Panc1 (cell line): ENCODE measurements at regions not wholly inside any gene's neighbourhood (a gene's known extent, or its start where the extent isn't known, plus 50 kb on each side); places are given as distances from the start of the nearest gene placed in this dataset.
"Not testable (repeated sequence)": the region's sequence is repeated elsewhere in the genome, so short reads cannot be mapped to it uniquely, and the experiment has no call there.

Source experiments
- ATAC-seq: fragments of 200-7000 bp; cut with Tn5 transposase; 2 replicates; pipeline ENCODE4 v1.9.1; 2020; ENCODE audit warnings: mild to moderate bottlenecking, moderate library complexity
- BruUV-seq: library from RNA; stranded (reverse); fragments of 400-500 nt; replicated peaks from 2 replicates; lab custom pipeline; 2021; lab: Mats Ljungman, UMichigan
- CTCF ChIA-PET: fragments of 300-600 bp; sonication (Branson Sonifier 250); formaldehyde crosslinking; loops from one replicate; lab custom pipeline; 2022; ENCODE audit warnings: antibody characterized with exemption; lab: Charles Lee
- POLR2A ChIA-PET: fragments of 300-600 bp; sonication (Branson Sonifier 250); formaldehyde crosslinking; loops from one replicate; lab custom pipeline; 2022; ENCODE audit warnings: antibody characterized with exemption; lab: Charles Lee
- DNase-seq: peaks from one replicate; pipeline ENCODE4 v3.0.0-alpha.2; 2010; ENCODE audit warnings: low read depth, low spot score
- H3K27ac ChIP-seq: 2 replicates; pipeline ENCODE4 v1.5.1; 2011; ENCODE audit warnings: mild to moderate bottlenecking, low read length, inconsistent platforms
- H3K27me3 ChIP-seq: fragments of 200-500 bp; sonication (Bioruptor generic); 2 replicates; pipeline ENCODE4 v1.6.0; 2014; ENCODE audit warnings: low read length, inconsistent platforms; ENCODE audit not compliant: control insufficient read depth, insufficient read depth
- H3K36me3 ChIP-seq: fragments of 200-500 bp; sonication (Bioruptor generic); 2 replicates; pipeline ENCODE4 v1.5.1; 2014; ENCODE audit warnings: inconsistent platforms, mild to moderate bottlenecking, low read length, moderate library complexity; ENCODE audit not compliant: control insufficient read depth, insufficient read depth
- H3K4me1 ChIP-seq: 2 replicates; pipeline ENCODE4 v1.5.1; 2011; ENCODE audit warnings: inconsistent platforms, mild to moderate bottlenecking, low read length, moderate library complexity; ENCODE audit not compliant: control insufficient read depth, insufficient read depth
- H3K4me3 ChIP-seq, 2 experiments: 2 replicates each; pipeline ENCODE4 v1.5.1; 2011 to 2012; ENCODE audit warnings: low read depth in 2 of 2, low read length in 2 of 2, mild to moderate bottlenecking in 2 of 2, inconsistent platforms in 1 of 2, moderate library complexity in 1 of 2
- H3K9me3 ChIP-seq: fragments of 200-500 bp; sonication (Bioruptor generic); 2 replicates; pipeline ENCODE4 v1.5.1; 2014; ENCODE audit warnings: low read depth, mild to moderate bottlenecking, inconsistent platforms, low read length, moderate library complexity; ENCODE audit not compliant: control insufficient read depth, insufficient read depth
- in situ Hi-C: cut with HindIII; loops from 2 replicates; pipeline ENCODE4 v1.10.0; 2016; ENCODE audit warnings: low sequenced_read_pairs, low pct_unique_long_range_greater_than_20kb
- intact Hi-C: fragments of 100-400 bp; cut with micrococcal nuclease; formaldehyde crosslinking; loops from one replicate; pipeline ENCODE4 v1.10.0; 2022; ENCODE audit not compliant: unreplicated experiment

DNA sequence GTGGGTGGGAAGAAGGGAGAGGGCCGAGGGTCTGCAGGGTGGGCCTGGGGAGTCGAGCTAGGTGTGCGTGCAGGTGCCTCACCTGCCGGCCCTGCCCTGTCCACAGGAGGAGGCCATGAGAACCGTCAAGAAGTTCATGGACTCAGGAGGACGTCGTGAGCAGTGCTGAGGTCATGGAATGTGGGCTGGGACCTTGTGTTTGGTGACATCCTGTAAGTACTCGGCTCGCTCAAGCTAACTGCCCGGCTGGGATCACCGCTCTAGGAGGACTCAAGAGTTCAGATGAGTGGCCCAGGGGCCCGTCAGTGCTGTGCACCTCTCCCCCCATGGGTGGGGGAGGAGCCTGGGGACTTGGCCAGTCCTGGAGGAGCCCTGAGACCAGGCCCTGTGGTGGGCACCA, 4444.0 kb upstream of the TPTE start:
- H3K36me3 ChIP-seq, H3K27me3 ChIP-seq, DNase-seq, intact Hi-C loops, POLR2A ChIA-PET, H3K4me1 ChIP-seq, H3K9me3 ChIP-seq, in situ Hi-C loops, H3K27ac ChIP-seq, H3K4me3 ChIP-seq, CTCF ChIA-PET, ATAC-seq, BruUV-seq: not testable (repeated sequence)

DNA sequence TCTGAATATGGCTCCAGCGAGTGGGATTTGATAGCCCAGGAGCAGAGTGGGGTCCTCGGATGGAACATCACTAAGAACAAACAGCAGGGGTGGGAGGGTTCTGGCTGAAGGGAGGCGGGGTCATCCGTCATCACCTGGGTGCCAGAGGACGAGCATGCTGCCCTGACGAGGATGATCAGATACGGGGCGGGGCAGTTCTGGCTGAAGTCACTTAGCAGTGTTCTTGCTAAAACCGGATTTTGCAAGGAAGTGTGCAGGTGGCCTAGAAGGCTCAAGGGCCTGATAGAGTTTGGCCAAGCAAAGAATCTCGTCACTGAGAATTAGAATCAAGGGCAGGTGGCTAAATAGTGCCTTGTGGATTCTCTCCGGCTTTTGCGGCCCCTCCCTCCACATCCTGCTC, 4442.5 kb upstream of the TPTE start:
- H3K4me3 ChIP-seq, H3K4me1 ChIP-seq, in situ Hi-C loops, H3K9me3 ChIP-seq, BruUV-seq, POLR2A ChIA-PET, DNase-seq, ATAC-seq, H3K27ac ChIP-seq, H3K27me3 ChIP-seq, H3K36me3 ChIP-seq, CTCF ChIA-PET, intact Hi-C loops: not testable (repeated sequence)

DNA sequence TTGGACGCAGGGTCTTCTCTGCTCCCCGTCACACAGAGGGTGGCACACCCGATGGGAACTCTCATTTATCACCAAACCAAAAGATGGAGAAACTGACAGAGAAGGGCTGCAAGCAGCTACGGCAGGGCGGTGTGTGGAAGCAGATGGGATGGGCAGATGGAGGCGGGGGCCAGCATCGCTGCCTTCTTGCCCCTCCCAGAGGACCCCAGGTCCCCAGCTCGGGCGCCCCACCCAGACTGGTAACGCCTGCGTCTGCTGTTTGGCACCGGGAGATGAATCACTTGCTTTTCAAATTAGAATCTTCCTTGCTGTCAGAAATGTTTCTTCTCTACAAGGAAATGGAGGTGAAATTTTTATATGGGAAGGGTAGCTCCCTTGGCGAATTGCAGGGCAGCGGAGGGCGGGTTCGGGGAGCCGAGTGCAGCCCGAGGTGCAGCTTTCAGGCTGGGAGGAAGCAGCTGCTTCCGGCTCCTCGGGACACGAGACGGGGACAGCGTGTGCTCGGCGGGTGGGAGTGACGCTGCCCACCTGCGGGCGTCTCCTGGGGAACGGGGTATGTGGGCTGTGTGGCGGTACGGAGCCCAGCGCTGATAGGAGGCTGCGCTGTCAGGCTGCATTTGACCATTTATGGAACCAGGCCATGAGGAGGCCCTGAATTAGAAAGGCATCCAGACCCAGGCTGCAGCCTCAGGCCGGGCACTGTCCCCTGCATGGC, 4440.3 kb upstream of the TPTE start:
- H3K4me3 ChIP-seq, H3K36me3 ChIP-seq, H3K27me3 ChIP-seq, in situ Hi-C loops, BruUV-seq, H3K4me1 ChIP-seq, intact Hi-C loops, POLR2A ChIA-PET, H3K27ac ChIP-seq, DNase-seq, CTCF ChIA-PET, H3K9me3 ChIP-seq, ATAC-seq: not testable (repeated sequence)

DNA sequence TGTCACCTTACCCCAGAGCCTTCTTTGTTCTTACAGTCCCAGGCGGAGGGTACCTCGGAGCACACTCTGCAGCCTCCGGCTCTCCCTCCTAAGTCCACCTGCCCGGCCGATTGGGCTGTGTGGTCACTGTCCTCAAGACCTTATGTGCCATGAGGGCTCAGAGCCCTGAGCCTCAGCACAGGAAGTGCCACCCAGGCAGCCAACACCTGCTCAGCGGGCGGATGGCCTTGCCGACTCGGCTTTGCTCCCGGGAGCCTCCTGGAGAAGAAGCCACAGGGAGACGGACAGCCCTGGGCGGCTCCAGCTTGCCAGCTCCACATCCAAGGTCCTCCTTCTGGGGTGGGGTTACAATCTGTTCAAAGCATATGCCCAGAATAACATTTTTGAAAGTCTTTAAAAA, 4439.2 kb upstream of the TPTE start:
- H3K4me1 ChIP-seq, intact Hi-C loops, CTCF ChIA-PET, H3K9me3 ChIP-seq, H3K4me3 ChIP-seq, H3K27me3 ChIP-seq, H3K27ac ChIP-seq, BruUV-seq, POLR2A ChIA-PET, in situ Hi-C loops, H3K36me3 ChIP-seq, DNase-seq, ATAC-seq: not testable (repeated sequence)

DNA sequence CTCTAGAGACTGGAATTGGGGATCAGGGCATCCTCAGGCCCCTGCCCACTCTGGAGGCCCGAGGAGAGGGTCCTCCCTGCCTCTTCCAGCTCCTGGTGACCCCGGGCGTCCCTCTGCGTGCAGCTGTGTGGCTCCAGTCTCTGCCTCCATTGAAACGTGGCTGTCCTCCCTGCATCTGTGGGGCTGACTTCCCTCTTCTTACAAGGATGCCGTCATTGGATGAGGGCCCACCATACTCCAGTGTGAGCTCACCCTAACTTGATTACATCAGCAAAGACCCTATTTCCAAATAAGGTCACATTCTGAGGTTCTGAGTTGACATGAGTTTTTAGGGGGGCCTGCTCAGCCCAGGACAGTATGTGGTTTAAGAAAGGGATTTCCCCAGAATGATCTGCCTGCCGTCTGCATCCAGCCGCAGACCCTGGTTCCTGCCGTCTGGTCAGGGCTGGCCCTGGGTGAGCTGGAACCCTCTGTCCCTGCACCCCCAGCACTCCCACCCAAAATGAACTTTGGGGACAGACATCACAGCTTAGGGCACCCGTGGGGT, 4437.7 kb upstream of the TPTE start:
- in situ Hi-C loops, H3K4me3 ChIP-seq, DNase-seq, H3K27me3 ChIP-seq, ATAC-seq, H3K27ac ChIP-seq, CTCF ChIA-PET, BruUV-seq, intact Hi-C loops, H3K4me1 ChIP-seq, H3K36me3 ChIP-seq, POLR2A ChIA-PET, H3K9me3 ChIP-seq: not testable (repeated sequence)

DNA sequence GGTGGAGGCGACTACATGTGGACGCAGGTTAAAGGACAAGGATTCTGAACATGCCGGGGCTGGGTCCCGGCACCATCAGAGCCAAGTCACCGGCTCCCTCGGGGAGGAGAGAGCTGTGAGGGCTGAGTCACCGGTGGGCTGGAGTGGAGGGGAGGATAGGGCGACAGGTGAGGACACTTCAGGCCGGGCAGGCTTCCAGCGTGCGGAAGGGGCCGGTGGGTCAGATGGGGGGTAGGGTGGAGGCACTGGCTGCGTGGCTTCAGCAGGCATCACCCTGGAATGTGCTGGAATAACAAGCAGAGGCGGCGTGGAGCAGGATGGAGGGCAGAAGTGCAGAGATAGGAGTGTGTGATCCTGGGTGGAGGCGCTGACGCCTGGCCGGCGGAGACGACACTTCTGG, 4435.3 kb upstream of the TPTE start:
- CTCF ChIA-PET, ATAC-seq, H3K9me3 ChIP-seq, H3K4me3 ChIP-seq, H3K36me3 ChIP-seq, H3K4me1 ChIP-seq, BruUV-seq, POLR2A ChIA-PET, DNase-seq, intact Hi-C loops, H3K27ac ChIP-seq, in situ Hi-C loops, H3K27me3 ChIP-seq: not testable (repeated sequence)

DNA sequence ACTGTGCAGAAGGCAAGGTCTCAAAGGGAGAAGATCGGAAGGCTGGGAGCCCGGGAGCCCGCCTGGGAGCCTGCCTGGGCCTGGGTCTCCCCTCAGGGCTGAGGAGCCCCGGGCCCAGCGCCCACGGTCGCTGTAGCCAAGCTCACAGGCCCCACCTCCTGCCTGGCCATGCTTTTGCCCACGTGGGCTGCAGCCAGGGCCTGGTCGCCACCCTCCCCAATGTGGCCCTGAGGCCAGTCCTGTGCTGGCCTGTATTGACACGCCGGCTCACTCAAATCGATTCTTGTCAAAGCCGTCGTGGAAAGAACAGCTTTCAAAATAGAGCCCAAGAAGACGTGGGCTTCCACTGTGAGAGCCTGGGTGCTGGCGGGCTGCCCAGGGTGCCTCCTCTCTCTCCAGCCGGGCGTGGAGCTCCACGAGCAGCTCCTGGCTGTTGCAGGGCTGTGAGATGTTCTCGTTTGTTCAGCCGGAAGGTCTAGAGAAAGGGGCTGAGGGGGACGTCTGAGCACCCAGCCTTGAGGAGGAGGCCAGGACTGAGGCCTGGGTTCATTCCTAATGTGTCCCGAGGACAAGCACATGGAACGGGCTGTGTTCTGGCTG, 4433.7 kb upstream of the TPTE start:
- in situ Hi-C loops, intact Hi-C loops, CTCF ChIA-PET, H3K27ac ChIP-seq, H3K4me3 ChIP-seq, BruUV-seq, H3K27me3 ChIP-seq, ATAC-seq, H3K9me3 ChIP-seq, POLR2A ChIA-PET, H3K36me3 ChIP-seq, H3K4me1 ChIP-seq, DNase-seq: not testable (repeated sequence)
